HFFc6 (cell line): ENCODE measurements at regions not wholly inside any gene's neighbourhood (a gene's known extent, or its start where the extent isn't known, plus 50 kb on each side); places are given as distances from the start of the nearest gene placed in this dataset. TPM values are rescaled to one million over a fixed set of nuclear protein-coding genes. Genes with fewer than 3 reads are reported as not detected.
"Not testable (repeated sequence)": the region's sequence is repeated elsewhere in the genome, so short reads cannot be mapped to it uniquely, and the experiment has no call there.

Experiments
- DNase-seq: peaks from one replicate; pipeline ENCODE4 v3.0.0-alpha.2; 2018
- H3K27ac Mint-ChIP-seq: 2 replicates; pipeline ENCODE4 v1.8.0; 2020; ENCODE audit warnings: mild to moderate bottlenecking, mixed read lengths
- H3K27me3 Mint-ChIP-seq: 2 replicates; pipeline ENCODE4 v1.8.0; 2021; ENCODE audit warnings: mild to moderate bottlenecking, moderate library complexity, mixed read lengths; ENCODE audit not compliant: insufficient read depth
- H3K36me3 Mint-ChIP-seq: 2 replicates; pipeline ENCODE4 v1.8.0; 2021; ENCODE audit warnings: low read depth, mixed read lengths
- H3K4me1 Mint-ChIP-seq: 2 replicates; pipeline ENCODE4 v1.8.0; 2020; ENCODE audit warnings: low read depth, mixed read lengths
- H3K4me3 Mint-ChIP-seq: 2 replicates; pipeline ENCODE4 v1.8.0; 2020; ENCODE audit warnings: mild to moderate bottlenecking, moderate library complexity, mixed read lengths
- H3K9me3 Mint-ChIP-seq: 2 replicates; pipeline ENCODE4 v1.8.0; 2020; ENCODE audit warnings: mild to moderate bottlenecking, mixed read lengths
- microRNA-seq: library from miRNA; unstranded; fragments of <30 nt; microRNA quantifications from one replicate; pipeline ENCODE4, GENCODE V29; 2019
- TF ChIP-seq, protein P1 (sequence below): fragments of 200-600 bp; sonication (generic); IDR thresholded peaks from 2 replicates; pipeline ENCODE4 v1.5.0; 2021; ENCODE audit warnings: antibody characterized with exemption, mild to moderate bottlenecking

DNA sequence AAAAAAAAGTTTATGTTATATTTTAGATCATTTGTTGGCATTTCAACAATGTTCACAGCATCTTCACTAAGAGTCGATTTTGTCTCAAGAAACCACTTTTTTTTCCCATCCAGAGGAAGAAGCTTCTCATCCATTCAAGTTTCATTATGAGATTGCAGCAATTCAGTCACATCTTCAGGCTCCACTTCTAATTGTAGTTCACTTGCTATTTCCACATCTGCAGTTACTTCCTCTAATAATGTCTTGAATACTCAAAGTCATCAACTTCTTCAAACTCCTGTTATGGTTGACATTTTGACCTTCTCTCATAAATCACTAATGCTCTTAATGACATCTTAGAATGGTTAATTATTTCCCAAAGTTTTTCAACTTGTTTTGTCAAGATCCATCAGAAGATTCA lies 61.3 kb upstream of the CHORDC1 start:
- H3K4me1 Mint-ChIP-seq: no peaks in the 10 kb centered on the region
- peaks cover 16% of the 10 kb centered on the region for H3K9me3 Mint-ChIP-seq
- H3K27ac Mint-ChIP-seq: no peak overlapping the region
- H3K4me3 Mint-ChIP-seq: no peak overlapping the region
- TF ChIP-seq, protein P1, sequence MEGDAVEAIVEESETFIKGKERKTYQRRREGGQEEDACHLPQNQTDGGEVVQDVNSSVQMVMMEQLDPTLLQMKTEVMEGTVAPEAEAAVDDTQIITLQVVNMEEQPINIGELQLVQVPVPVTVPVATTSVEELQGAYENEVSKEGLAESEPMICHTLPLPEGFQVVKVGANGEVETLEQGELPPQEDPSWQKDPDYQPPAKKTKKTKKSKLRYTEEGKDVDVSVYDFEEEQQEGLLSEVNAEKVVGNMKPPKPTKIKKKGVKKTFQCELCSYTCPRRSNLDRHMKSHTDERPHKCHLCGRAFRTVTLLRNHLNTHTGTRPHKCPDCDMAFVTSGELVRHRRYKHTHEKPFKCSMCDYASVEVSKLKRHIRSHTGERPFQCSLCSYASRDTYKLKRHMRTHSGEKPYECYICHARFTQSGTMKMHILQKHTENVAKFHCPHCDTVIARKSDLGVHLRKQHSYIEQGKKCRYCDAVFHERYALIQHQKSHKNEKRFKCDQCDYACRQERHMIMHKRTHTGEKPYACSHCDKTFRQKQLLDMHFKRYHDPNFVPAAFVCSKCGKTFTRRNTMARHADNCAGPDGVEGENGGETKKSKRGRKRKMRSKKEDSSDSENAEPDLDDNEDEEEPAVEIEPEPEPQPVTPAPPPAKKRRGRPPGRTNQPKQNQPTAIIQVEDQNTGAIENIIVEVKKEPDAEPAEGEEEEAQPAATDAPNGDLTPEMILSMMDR: no peak
- no peaks in the 10 kb centered on the region for H3K36me3 Mint-ChIP-seq
- no peaks in the 10 kb centered on the region for H3K27me3 Mint-ChIP-seq
- DNase-seq: no peak

DNA sequence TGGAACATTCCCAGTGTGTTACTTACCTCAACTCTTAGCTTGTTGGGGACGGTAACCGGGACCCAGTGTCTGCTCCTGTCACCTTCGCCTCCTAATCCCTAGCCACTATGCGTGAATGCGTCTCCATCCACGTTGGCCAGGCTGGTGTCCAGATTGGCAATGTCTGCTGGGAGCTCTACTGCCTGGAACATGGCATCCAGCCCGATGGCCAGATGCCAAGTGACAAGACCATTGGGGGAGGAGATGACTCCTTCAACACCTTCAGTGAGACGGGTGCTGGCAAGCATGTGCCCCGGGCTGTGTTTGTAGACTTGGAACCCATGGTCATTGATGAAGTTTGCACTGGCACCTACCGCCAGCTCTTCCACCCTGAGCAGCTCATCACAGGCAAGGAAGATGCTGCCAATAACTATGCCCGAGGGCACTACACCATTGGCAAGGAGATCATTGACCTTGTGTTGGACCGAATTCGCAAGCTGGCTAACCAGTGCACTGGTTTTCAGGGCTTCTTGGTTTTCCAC lies 59.8 kb upstream of the CHORDC1 start:
- not testable (repeated sequence) for H3K4me3 Mint-ChIP-seq, H3K4me1 Mint-ChIP-seq, H3K27me3 Mint-ChIP-seq, H3K36me3 Mint-ChIP-seq, DNase-seq, H3K27ac Mint-ChIP-seq
- peaks cover 16% of the 10 kb centered on the region for H3K9me3 Mint-ChIP-seq

DNA sequence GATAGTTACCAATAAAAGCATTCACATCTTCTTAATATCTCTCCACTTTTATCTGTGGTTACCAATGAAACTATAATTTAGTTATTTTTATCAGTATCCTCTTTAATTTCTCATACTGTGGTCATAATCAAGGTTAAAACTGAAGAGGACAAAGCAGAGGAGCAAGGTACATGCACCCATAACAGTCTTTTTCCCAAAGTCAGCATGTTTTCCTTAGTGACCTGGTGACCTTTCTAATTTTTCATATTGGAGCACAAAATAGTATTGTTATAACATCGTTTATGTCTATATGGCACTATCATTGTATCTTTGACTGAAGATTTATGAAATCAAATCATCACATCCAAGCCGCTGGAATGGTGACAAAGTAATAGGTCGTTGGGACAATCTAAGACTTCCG lies 51.5 kb upstream of the CHORDC1 start:
- peaks cover 7% of the 10 kb centered on the region for H3K9me3 Mint-ChIP-seq
- no peaks in the 10 kb centered on the region for H3K27me3 Mint-ChIP-seq
- no peak for DNase-seq
- TF ChIP-seq, protein P1: no peak
- H3K4me3 Mint-ChIP-seq: no peak overlapping the region
- H3K36me3 Mint-ChIP-seq: no peaks in the 10 kb centered on the region
- no peaks in the 10 kb centered on the region for H3K4me1 Mint-ChIP-seq
- no peak overlapping the region for H3K27ac Mint-ChIP-seq

Small RNA genes in the stretch of these regions (microRNA-seq; reads per million reads assigned to microRNA genes)
- gene MIR1261 (not detected), gene MIR4490 (not detected)
